Sigmoid colon (tissue), 6 donors: ENCODE measurements at regions not wholly inside any gene's neighbourhood (a gene's known extent, or its start where the extent isn't known, plus 50 kb on each side); places are given as distances from the start of the nearest gene placed in this dataset.

Experiments used
- DNase-seq: peaks from one replicate; pipeline ENCODE4 v3.0.0-alpha.2; 2019
- H3K27ac ChIP-seq, 4 donors: fragments of 200-600 bp; sonication (generic); one replicate each; pipeline ENCODE4 v1.5.1; 2016 to 2019; ENCODE audit warnings: mild to moderate bottlenecking in 1 of 4
- H3K27me3 ChIP-seq, 3 donors: fragments of 200-600 bp; sonication (generic); one replicate each; pipeline ENCODE4 v1.5.1; 2019; ENCODE audit warnings: mild to moderate bottlenecking in 1 of 3
- H3K36me3 ChIP-seq, 4 donors: fragments of 200-600 bp; sonication (generic); one replicate each; pipeline ENCODE4 v1.5.1; 2016 to 2019
- H3K4me1 ChIP-seq, 4 donors: fragments of 200-600 bp; sonication (generic); one replicate each; pipeline ENCODE4 v1.5.1; 2017 to 2019
- H3K4me3 ChIP-seq, 4 donors: fragments of 200-600 bp; sonication (generic); one replicate each; pipeline ENCODE4 v1.5.1; 2017 to 2019; ENCODE audit warnings: mild to moderate bottlenecking in 2 of 4, moderate library complexity in 1 of 4
- H3K9me3 ChIP-seq, 4 donors: fragments of 200-600 bp in 3 of 4; sonication (generic) in 3 of 4; one replicate each; pipeline versions ENCODE4 v1.5.1 to v1.6.1; 2013 to 2019
- EP300 ChIP-seq, 4 donors: sonication (generic); formaldehyde crosslinking; IDR thresholded peaks; one replicate each; pipeline ENCODE4 v1.6.1; 2017; ENCODE audit warnings: antibody characterized with exemption in 4 of 4
- POLR2A ChIP-seq, 2 donors: fragments of 450-650 bp; IDR thresholded peaks; one replicate each; pipeline ENCODE4 v1.6.1; 2016; ENCODE audit warnings: antibody characterized with exemption in 2 of 2, mild to moderate bottlenecking in 2 of 2, moderate library complexity in 2 of 2
- POLR2AphosphoS5 ChIP-seq, 4 donors: sonication (generic); formaldehyde crosslinking; IDR thresholded peaks; one replicate each; pipeline ENCODE4 v1.6.1; 2017; ENCODE audit warnings: antibody characterized with exemption in 4 of 4
- WGBS, 2 donors: extraction: QIAGEN DNeasy Blood & Tissue Kit; methylation state at CpG; one replicate each; pipeline ENCODE4 v1.1.7; 2013; 5-methylcytosine and 5-hydroxymethylcytosine counted together
- intact Hi-C: fragments of 100-400 bp; cut with DNase I; formaldehyde crosslinking; loops from one replicate; pipeline ENCODE4 v1.15.1; 2023
- TF ChIP-seq, protein P1 (sequence below), 4 experiments: fragments of 450-650 bp in 3 of 4; fragments of 200-600 bp in 1 of 4; IDR thresholded peaks; one replicate each; pipeline ENCODE4 v1.5.1; 2016 to 2019; ENCODE audit warnings: antibody characterized with exemption in 4 of 4, mild to moderate bottlenecking in 3 of 4, moderate library complexity in 2 of 4
- donor health status: healthy with polysubstance abuse.
- donor health status: healthy.

- Histone ChIP-seq H3K27ac (no peak overlapping the region), H3K4me3 (no peak overlapping the region), H3K27me3 (no peaks in the 10 kb centered on the region), H3K4me1 (peaks cover 0 to 9% (median 4%) of the 10 kb centered on the region in 4 donors), H3K36me3 (no peaks in the 10 kb centered on the region), H3K9me3 (no peaks in the 10 kb centered on the region)
- no peak for DNase-seq
- 83% methylated on average over 4 of the region's 4 CpGs for WGBS, 2 donors
- TF ChIP-seq, protein P1, sequence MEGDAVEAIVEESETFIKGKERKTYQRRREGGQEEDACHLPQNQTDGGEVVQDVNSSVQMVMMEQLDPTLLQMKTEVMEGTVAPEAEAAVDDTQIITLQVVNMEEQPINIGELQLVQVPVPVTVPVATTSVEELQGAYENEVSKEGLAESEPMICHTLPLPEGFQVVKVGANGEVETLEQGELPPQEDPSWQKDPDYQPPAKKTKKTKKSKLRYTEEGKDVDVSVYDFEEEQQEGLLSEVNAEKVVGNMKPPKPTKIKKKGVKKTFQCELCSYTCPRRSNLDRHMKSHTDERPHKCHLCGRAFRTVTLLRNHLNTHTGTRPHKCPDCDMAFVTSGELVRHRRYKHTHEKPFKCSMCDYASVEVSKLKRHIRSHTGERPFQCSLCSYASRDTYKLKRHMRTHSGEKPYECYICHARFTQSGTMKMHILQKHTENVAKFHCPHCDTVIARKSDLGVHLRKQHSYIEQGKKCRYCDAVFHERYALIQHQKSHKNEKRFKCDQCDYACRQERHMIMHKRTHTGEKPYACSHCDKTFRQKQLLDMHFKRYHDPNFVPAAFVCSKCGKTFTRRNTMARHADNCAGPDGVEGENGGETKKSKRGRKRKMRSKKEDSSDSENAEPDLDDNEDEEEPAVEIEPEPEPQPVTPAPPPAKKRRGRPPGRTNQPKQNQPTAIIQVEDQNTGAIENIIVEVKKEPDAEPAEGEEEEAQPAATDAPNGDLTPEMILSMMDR (IDR thresholded peaks at IDR 0.05), result no peak
- TF ChIP-seq POLR2AphosphoS5 (IDR thresholded peaks at IDR 0.05) (no peak), POLR2A (IDR thresholded peaks at IDR 0.05) (no peak), EP300 (IDR thresholded peaks at IDR 0.05) (no peak)
- intact Hi-C loops, result loop anchor here (10.0 kb wide), 1 partner anchor 1374 kb away; the partner anchor contains the start of gene ATP5MC3
These were observed 289.4 kb downstream of the MTX2 start for GRCh38 chr2:176558574-176559140.

DNA sequence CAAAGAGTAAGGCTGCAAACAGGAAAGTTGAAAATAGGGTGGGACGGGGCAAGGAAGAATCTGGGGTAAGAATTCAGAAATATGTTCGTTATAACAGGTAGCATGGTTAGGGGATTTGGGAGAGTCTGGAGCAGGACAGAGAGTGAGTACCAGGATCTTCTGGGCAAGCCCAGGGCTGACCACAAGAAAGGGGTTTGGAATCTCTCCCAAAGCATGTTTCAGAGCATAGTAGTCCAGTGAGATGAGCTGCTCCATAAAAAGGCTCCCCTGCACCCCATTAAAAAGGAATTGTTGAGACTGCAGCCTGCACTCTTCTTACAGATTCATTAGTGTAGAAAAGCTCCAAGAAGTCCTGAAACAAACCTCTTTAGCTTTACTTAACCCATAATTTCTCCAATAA lies 291.1 kb downstream of the MTX2 start:
- Histone ChIP-seq H3K4me1 (peaks cover 0 to under 1% (median 0%) of the 10 kb centered on the region in 4 donors), H3K27me3 (no peaks in the 10 kb centered on the region), H3K9me3 (no peaks in the 10 kb centered on the region), H3K27ac (no peak overlapping the region), H3K4me3 (no peak overlapping the region), H3K36me3 (no peaks in the 10 kb centered on the region)
- intact Hi-C loops, result no loop called here
- TF ChIP-seq POLR2A (IDR thresholded peaks at IDR 0.05) (no peak), POLR2AphosphoS5 (IDR thresholded peaks at IDR 0.05) (no peak), EP300 (IDR thresholded peaks at IDR 0.05) (no peak)
- WGBS, 2 donors, result 46% methylated on average over 2 of the region's 2 CpGs
- no peak for DNase-seq

DNA sequence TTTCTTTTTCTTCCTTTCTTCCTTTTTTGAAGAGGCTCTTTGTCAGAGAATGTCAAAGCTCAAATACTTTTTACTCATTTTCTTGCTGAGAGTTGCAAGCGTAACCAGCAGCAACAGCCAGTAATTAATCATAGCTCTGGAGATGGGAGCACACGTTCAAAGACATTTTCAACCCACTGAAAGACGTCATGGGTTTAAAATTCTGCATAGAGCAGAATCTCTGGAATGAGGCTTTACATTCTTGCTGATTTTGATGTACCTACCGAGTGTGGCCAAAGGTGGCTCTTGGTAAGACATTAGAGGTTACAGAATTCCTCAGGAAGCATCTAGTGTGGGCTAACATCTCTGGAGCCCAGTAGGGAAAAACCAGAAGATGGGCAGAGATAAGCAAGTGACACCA lies 292.5 kb downstream of the MTX2 start:
- Histone ChIP-seq H3K9me3 (no peaks in the 10 kb centered on the region), H3K27me3 (peaks cover 0 to 3% (median 0%) of the 10 kb centered on the region in 3 donors), H3K4me1 (peaks cover 0 to 14% (median 0%) of the 10 kb centered on the region in 4 donors), H3K27ac (no peak overlapping the region), H3K36me3 (no peaks in the 10 kb centered on the region), H3K4me3 (no peak overlapping the region)
- DNase-seq, result no peak
- intact Hi-C loops, result no loop called here
- TF ChIP-seq EP300 (IDR thresholded peaks at IDR 0.05) (no peak), POLR2AphosphoS5 (IDR thresholded peaks at IDR 0.05) (no peak), POLR2A (IDR thresholded peaks at IDR 0.05) (no peak)
- TF ChIP-seq, protein P1 (IDR thresholded peaks at IDR 0.05), result no peak
- 79 to 82% methylated on average over 4 of the region's 4 CpGs for WGBS, 2 donors

DNA sequence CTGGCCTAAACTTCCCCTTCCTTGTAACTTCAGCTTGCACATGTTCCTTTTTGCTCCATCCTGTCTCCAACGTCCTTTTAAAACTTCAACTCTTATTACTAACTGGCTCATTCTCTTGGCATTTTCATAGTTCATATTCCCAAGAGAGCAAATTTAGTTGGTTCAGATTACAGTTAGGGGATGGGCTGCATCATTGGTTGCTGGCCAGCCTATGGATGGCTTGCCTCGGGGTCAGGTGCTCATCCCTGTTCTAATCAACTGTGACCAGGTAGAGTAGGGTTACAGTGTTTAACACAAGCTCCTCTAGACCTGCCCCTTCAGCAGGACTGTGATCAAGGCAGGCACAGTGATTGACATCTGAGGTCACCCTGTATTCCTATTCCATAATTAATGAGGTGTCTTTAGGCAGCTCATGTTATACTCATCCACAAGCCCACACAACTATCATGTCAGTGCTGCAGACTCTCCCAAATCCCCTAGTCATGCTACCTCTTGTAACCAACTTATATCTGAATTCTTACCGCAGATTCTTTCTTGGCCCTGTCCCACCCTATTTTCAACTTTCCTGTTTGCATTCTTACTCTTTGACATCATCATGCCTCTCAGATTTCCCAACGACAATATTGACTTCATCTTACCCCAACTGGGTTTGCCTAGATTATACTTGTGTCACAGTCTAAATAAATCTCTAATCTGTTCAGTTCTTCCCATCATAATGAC lies 293.3 kb downstream of the MTX2 start:
- TF ChIP-seq, protein P1 (IDR thresholded peaks at IDR 0.05), result no peak
- TF ChIP-seq POLR2AphosphoS5 (IDR thresholded peaks at IDR 0.05), result no peak
- no peak for TF ChIP-seq POLR2A (IDR thresholded peaks at IDR 0.05)
- TF ChIP-seq EP300 (IDR thresholded peaks at IDR 0.05), result no peak
- Histone ChIP-seq H3K27me3 (peaks cover 0 to 3% (median 0%) of the 10 kb centered on the region in 3 donors), H3K36me3 (no peaks in the 10 kb centered on the region), H3K9me3 (no peaks in the 10 kb centered on the region), H3K4me3 (no peak overlapping the region), H3K4me1 (peaks cover 0 to 20% (median 0%) of the 10 kb centered on the region in 4 donors), H3K27ac (no peak overlapping the region)
- WGBS, 2 donors, result 69 to 74% methylated on average over 4 of the region's 4 CpGs
- intact Hi-C loops, result no loop called here
- no peak for DNase-seq

DNA sequence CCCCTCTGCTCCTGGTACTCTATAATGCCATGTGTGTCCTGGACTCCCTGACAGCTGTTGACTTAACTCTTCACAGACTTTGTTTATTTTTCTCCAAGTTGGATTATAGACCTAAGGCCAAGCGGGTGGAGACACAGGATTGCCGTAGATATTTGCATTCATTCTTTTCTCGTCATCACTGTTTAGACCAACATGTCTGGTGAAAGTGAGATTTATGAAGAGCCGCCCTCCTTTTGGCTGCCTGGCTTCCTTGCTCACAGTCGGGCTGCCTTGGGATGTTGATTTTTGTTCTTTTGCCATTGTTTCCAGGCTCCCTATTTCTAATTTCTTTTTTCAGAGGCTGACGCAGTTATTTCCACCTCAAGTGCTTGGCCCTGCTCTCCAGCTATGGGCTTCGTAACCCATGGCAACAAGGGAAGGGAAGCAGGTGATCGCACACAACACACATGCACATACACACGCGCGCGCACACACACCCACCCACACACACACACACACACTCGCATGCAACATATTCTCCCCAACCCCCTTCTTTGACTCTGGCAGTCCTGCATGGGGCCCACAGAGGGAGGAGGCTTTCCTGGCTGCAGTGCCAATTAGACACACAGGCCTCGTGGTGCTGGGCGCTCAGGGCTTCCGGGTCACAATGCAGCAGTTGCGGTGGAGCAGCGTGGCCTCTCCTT lies 296.5 kb downstream of the MTX2 start:
- H3K27ac ChIP-seq, result peak overlapping the region in 2 of 4 donors; percentile 48 to 56

More for the DNA sequence above, 296.5 kb downstream of the MTX2 start:
- TF ChIP-seq POLR2AphosphoS5 (IDR thresholded peaks at IDR 0.05), result peak in 1 of 4 donors; percentile 19
- TF ChIP-seq EP300 (IDR thresholded peaks at IDR 0.05), result no peak
- TF ChIP-seq, protein P1 (IDR thresholded peaks at IDR 0.05), result no peak
- TF ChIP-seq POLR2A (IDR thresholded peaks at IDR 0.05), result no peak
- Histone ChIP-seq H3K27me3 (peaks cover 0 to 3% (median 0%) of the 10 kb centered on the region in 3 donors), H3K4me3 (no peak overlapping the region), H3K36me3 (no peaks in the 10 kb centered on the region), H3K9me3 (no peaks in the 10 kb centered on the region), H3K4me1 (peaks cover 0 to 20% (median 0%) of the 10 kb centered on the region in 4 donors)
- intact Hi-C loops, result no loop called here
- peak; percentile 69 for DNase-seq
- WGBS, 2 donors, result 73 to 80% methylated on average over 18 of the region's 18 CpGs
